Uterus (tissue), 2 donors: ENCODE measurements at regions not wholly inside any gene's neighbourhood (a gene's known extent, or its start where the extent isn't known, plus 50 kb on each side); places are given as distances from the start of the nearest gene placed in this dataset.

Source experiments
- POLR2A ChIP-seq, 2 donors: fragments of 450-650 bp; IDR thresholded peaks; one replicate each; pipeline ENCODE4 v1.6.1; 2016; ENCODE audit warnings: antibody characterized with exemption in 2 of 2, mild to moderate bottlenecking in 1 of 2, moderate library complexity in 1 of 2
- TF ChIP-seq, protein P1 (sequence below), 4 experiments: fragments of 200-600 bp in 2 of 4; fragments of 450-650 bp in 2 of 4; sonication (generic) in 2 of 4; IDR thresholded peaks; one replicate each; pipeline ENCODE4 v1.5.1; 2016 to 2019; ENCODE audit warnings: antibody characterized with exemption in 4 of 4, mild to moderate bottlenecking in 2 of 4, moderate library complexity in 1 of 4

DNA sequence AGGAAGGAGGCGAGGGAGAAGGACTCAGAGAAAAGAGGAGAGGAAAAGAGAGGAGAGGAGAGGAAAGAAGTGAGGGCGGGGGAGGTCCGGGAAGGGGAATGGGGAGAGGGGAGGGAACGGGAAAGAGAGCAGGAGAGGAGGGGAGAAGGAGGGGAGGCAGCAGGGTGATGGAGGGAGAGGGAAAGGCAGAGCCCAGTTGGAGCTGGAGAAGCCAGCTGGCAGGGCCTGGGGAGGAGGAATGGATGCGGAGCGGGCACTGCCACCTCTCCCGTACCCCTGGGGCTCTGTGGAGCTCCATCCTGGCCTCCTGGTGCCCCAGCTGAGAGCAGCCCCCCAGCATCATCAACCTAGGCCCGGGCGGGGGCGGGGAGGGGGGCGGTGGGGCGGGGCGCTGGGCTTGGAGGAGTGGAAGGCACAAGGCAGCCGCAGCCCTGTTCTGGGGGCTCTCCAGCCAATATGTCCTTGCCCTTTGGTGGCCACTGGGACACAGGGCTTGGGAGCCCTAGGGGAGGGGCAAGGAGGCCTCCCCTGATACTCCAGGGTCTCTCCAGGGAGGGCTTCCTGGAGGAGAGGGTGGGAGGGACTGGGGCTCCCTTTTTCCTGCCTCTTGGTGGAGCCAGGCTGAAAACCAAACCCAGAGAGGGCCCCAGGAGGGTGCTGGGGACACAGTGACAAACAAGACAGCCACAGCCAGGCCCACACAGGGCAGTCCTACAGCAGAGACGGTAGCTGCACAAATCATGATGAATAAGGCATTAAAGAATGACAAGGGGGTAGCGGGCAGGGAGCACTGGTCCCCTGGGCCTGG, 123.7 kb downstream of the C9orf50 start:
- TF ChIP-seq POLR2A (IDR thresholded peaks at IDR 0.05), result no peak
- TF ChIP-seq, protein P1, sequence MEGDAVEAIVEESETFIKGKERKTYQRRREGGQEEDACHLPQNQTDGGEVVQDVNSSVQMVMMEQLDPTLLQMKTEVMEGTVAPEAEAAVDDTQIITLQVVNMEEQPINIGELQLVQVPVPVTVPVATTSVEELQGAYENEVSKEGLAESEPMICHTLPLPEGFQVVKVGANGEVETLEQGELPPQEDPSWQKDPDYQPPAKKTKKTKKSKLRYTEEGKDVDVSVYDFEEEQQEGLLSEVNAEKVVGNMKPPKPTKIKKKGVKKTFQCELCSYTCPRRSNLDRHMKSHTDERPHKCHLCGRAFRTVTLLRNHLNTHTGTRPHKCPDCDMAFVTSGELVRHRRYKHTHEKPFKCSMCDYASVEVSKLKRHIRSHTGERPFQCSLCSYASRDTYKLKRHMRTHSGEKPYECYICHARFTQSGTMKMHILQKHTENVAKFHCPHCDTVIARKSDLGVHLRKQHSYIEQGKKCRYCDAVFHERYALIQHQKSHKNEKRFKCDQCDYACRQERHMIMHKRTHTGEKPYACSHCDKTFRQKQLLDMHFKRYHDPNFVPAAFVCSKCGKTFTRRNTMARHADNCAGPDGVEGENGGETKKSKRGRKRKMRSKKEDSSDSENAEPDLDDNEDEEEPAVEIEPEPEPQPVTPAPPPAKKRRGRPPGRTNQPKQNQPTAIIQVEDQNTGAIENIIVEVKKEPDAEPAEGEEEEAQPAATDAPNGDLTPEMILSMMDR (IDR thresholded peaks at IDR 0.05), result no peak
